ENCODE measurements at regions not wholly inside any gene's neighbourhood (a gene's known extent, or its start where the extent isn't known, plus 50 kb on each side); places are given as distances from the start of the nearest gene placed in this dataset.

- Mint-ChIP-seq H3K27ac (ENCODE audit: unreplicated experiment) (no peak overlapping the region), H3K27me3 (ENCODE audit: unreplicated experiment) (peaks cover 15% of the 10 kb centered on the region), H3K36me3 (ENCODE audit: unreplicated experiment) (no peaks in the 10 kb centered on the region), H3K4me1 (ENCODE audit: unreplicated experiment) (peaks cover 2% of the 10 kb centered on the region), H3K4me3 (ENCODE audit: unreplicated experiment) (no peak overlapping the region), H3K9me3 (ENCODE audit: unreplicated experiment) (peaks cover 15% of the 10 kb centered on the region)
- TF ChIP-seq CTCF (IDR thresholded peaks at IDR 0.05) = no peak
- DNase-seq (ENCODE audit: extremely low spot score, unreplicated experiment) = no peak
Observed at GRCh38 chr6:17182961-17183360, 81.1 kb downstream of the STMND1 start.

- no peaks in the 10 kb centered on the region for H3K36me3 Mint-ChIP-seq (ENCODE audit: unreplicated experiment)
- no peaks in the 10 kb centered on the region for H3K4me1 Mint-ChIP-seq (ENCODE audit: unreplicated experiment)
- H3K9me3 Mint-ChIP-seq (ENCODE audit: unreplicated experiment) = peaks cover 10% of the 10 kb centered on the region
- no peak overlapping the region for H3K4me3 Mint-ChIP-seq (ENCODE audit: unreplicated experiment)
- TF ChIP-seq CTCF (IDR thresholded peaks at IDR 0.05) = no peak
- H3K27ac Mint-ChIP-seq (ENCODE audit: unreplicated experiment) = no peak overlapping the region
- DNase-seq (ENCODE audit: extremely low spot score, unreplicated experiment) = no peak
- H3K27me3 Mint-ChIP-seq (ENCODE audit: unreplicated experiment) = peaks cover 27% of the 10 kb centered on the region
Observed at GRCh38 chr6:17186925-17187324, 85.1 kb downstream of the STMND1 start.

- H3K9me3 Mint-ChIP-seq (ENCODE audit: unreplicated experiment) = no peaks in the 10 kb centered on the region
- no peak overlapping the region for H3K27ac Mint-ChIP-seq (ENCODE audit: unreplicated experiment)
- H3K36me3 Mint-ChIP-seq (ENCODE audit: unreplicated experiment) = no peaks in the 10 kb centered on the region
- no peaks in the 10 kb centered on the region for H3K4me1 Mint-ChIP-seq (ENCODE audit: unreplicated experiment)
- no peak overlapping the region for H3K4me3 Mint-ChIP-seq (ENCODE audit: unreplicated experiment)
- TF ChIP-seq CTCF (IDR thresholded peaks at IDR 0.05) = no peak
- H3K27me3 Mint-ChIP-seq (ENCODE audit: unreplicated experiment) = peaks cover 12% of the 10 kb centered on the region
- no peak for DNase-seq (ENCODE audit: extremely low spot score, unreplicated experiment)
Observed at GRCh38 chr6:17193106-17193775, 87.9 kb upstream of the RBM24 start.

GRCh38 chr6:17197607-17198006 is 83.6 kb upstream of the RBM24 start:
- H3K27ac Mint-ChIP-seq (ENCODE audit: unreplicated experiment) = no peak overlapping the region
- no peaks in the 10 kb centered on the region for H3K27me3 Mint-ChIP-seq (ENCODE audit: unreplicated experiment)
- H3K4me3 Mint-ChIP-seq (ENCODE audit: unreplicated experiment) = no peak overlapping the region
- no peak for TF ChIP-seq CTCF (IDR thresholded peaks at IDR 0.05)
- DNase-seq (ENCODE audit: extremely low spot score, unreplicated experiment) = no peak
- no peaks in the 10 kb centered on the region for H3K9me3 Mint-ChIP-seq (ENCODE audit: unreplicated experiment)
- no peaks in the 10 kb centered on the region for H3K36me3 Mint-ChIP-seq (ENCODE audit: unreplicated experiment)
- peaks cover 9% of the 10 kb centered on the region for H3K4me1 Mint-ChIP-seq (ENCODE audit: unreplicated experiment)

- Mint-ChIP-seq H3K4me1 (ENCODE audit: unreplicated experiment) (peaks cover 14% of the 10 kb centered on the region), H3K27me3 (ENCODE audit: unreplicated experiment) (no peaks in the 10 kb centered on the region), H3K36me3 (ENCODE audit: unreplicated experiment) (no peaks in the 10 kb centered on the region), H3K9me3 (ENCODE audit: unreplicated experiment) (no peaks in the 10 kb centered on the region), H3K4me3 (ENCODE audit: unreplicated experiment) (no peak overlapping the region), H3K27ac (ENCODE audit: unreplicated experiment) (no peak overlapping the region)
- peak; percentile 19 for TF ChIP-seq CTCF (IDR thresholded peaks at IDR 0.05)
- no peak for DNase-seq (ENCODE audit: extremely low spot score, unreplicated experiment)
Observed at GRCh38 chr6:17200395-17200794, 80.8 kb upstream of the RBM24 start.
